IMR-90 (cell line): ENCODE measurements at regions not wholly inside any gene's neighbourhood (a gene's known extent, or its start where the extent isn't known, plus 50 kb on each side); places are given as distances from the start of the nearest gene placed in this dataset.

ENCODE experiments used
- ATAC-seq: fragments of 200-7000 bp; cut with Tn5 transposase; 2 replicates; pipeline ENCODE4 v1.9.1; 2020; ENCODE audit warnings: low read depth, mild to moderate bottlenecking, moderate library complexity
- BruUV-seq: library from RNA; stranded (reverse); fragments of 400-500 nt; replicated peaks from 2 replicates; lab custom pipeline; 2021; lab: Mats Ljungman, UMichigan
- CTCF ChIA-PET: fragments of 300-600 bp; formaldehyde crosslinking; extraction: SDS; loops from one replicate; lab custom pipeline; 2021; ENCODE audit warnings: antibody characterized with exemption; lab: Yijun Ruan, JAX
- POLR2A ChIA-PET: fragments of 300-600 bp; sonication (Branson Sonifier 250); formaldehyde crosslinking; loops from one replicate; lab custom pipeline; 2022; ENCODE audit warnings: antibody characterized with exemption; ENCODE audit not compliant: unreplicated experiment; lab: Charles Lee
- DNase-seq: peaks from one replicate; pipeline ENCODE4 v3.0.0; 2013
- H2AFZ ChIP-seq: replicated peaks from 2 replicates; pipeline ENCODE3; 2013; ENCODE audit warnings: low read length, mild to moderate bottlenecking; ENCODE audit not compliant: poor library complexity
- H2AK5ac ChIP-seq: 2 replicates; pipeline ENCODE4 v1.6.1; 2013; ENCODE audit warnings: low read depth, low read length, inconsistent platforms
- H2AK9ac ChIP-seq: replicated peaks from 2 replicates; pipeline ENCODE3; 2013; ENCODE audit warnings: mild to moderate bottlenecking, low read depth, low read length, moderate library complexity; ENCODE audit not compliant: poor library complexity
- H2BK120ac ChIP-seq: 2 replicates; pipeline ENCODE4 v1.6.1; 2013; ENCODE audit warnings: low read depth, low read length, inconsistent platforms
- H2BK15ac ChIP-seq: 3 replicates; pipeline ENCODE4 v1.6.1; 2013; ENCODE audit warnings: low read depth, low read length, inconsistent platforms
- H2BK20ac ChIP-seq: 2 replicates; pipeline ENCODE4 v1.6.1; 2013; ENCODE audit warnings: low read depth, mild to moderate bottlenecking, inconsistent platforms, low read length, moderate library complexity
- H2BK5ac ChIP-seq: 2 replicates; pipeline ENCODE4 v1.6.1; 2013; ENCODE audit warnings: mild to moderate bottlenecking, low read depth, low read length, inconsistent platforms; ENCODE audit not compliant: poor library complexity, severe bottlenecking
- H3K14ac ChIP-seq: replicated peaks from 2 replicates; pipeline ENCODE4 v1.6.1; 2013; ENCODE audit warnings: low read depth, low read length, inconsistent platforms
- H3K18ac ChIP-seq: 2 replicates; pipeline ENCODE4 v1.6.1; 2013; ENCODE audit warnings: low read depth, low read length, control low read depth
- H3K23ac ChIP-seq: 2 replicates; pipeline ENCODE4 v1.6.1; 2013; ENCODE audit warnings: low read depth, low read length, inconsistent platforms
- H3K27ac ChIP-seq: 2 replicates; pipeline ENCODE4 v1.5.1; 2013; ENCODE audit warnings: mild to moderate bottlenecking, control low read depth, low read length; ENCODE audit not compliant: insufficient read depth
- H3K27me3 ChIP-seq: 2 replicates; pipeline ENCODE4 v1.6.1; 2013; ENCODE audit warnings: low read length; ENCODE audit not compliant: control insufficient read depth, insufficient read depth
- H3K36me3 ChIP-seq: 2 replicates; pipeline ENCODE4 v1.6.1; 2013; ENCODE audit warnings: low read length, mixed read lengths; ENCODE audit not compliant: control insufficient read depth, insufficient read depth
- H3K4ac ChIP-seq: 2 replicates; pipeline ENCODE4 v1.6.1; 2013; ENCODE audit warnings: low read depth, low read length, inconsistent platforms
- H3K4me1 ChIP-seq: 2 replicates; pipeline ENCODE4 v1.6.1; 2013; ENCODE audit warnings: low read length, mixed read lengths; ENCODE audit not compliant: control insufficient read depth, insufficient read depth
- H3K4me2 ChIP-seq: 2 replicates; pipeline ENCODE4 v1.6.1; 2013; ENCODE audit warnings: low read depth, mild to moderate bottlenecking, control low read depth, low read length, moderate library complexity
- H3K4me3 ChIP-seq: 2 replicates; pipeline ENCODE4 v1.5.1; 2013; ENCODE audit warnings: low read depth, mild to moderate bottlenecking, control low read depth, low read length, moderate library complexity; ENCODE audit not compliant: insufficient read depth
- H3K56ac ChIP-seq: 2 replicates; pipeline ENCODE4 v1.6.1; 2013; ENCODE audit warnings: low read length, inconsistent platforms; ENCODE audit not compliant: insufficient read depth; ENCODE audit errors: extremely low read depth
- H3K79me1 ChIP-seq, 2 experiments: 2 replicates each; pipeline ENCODE4 v1.6.1; 2013; ENCODE audit warnings: low read length in 2 of 2, inconsistent platforms in 1 of 2, low read depth in 1 of 2
- H3K9ac ChIP-seq: 2 replicates; pipeline ENCODE4 v1.6.1; 2013; ENCODE audit warnings: low read depth, low read length, control low read depth
- H3K9me1 ChIP-seq: 2 replicates; pipeline ENCODE4 v1.6.1; 2013; ENCODE audit warnings: low read length, inconsistent platforms; ENCODE audit not compliant: insufficient read depth
- H3K9me3 ChIP-seq: 2 replicates; pipeline ENCODE4 v1.6.1; 2013; ENCODE audit warnings: low read length; ENCODE audit not compliant: control insufficient read depth, insufficient read depth
- H4K20me1 ChIP-seq: 2 replicates; pipeline ENCODE4 v1.6.1; 2013; ENCODE audit warnings: low read length, inconsistent platforms; ENCODE audit not compliant: insufficient read depth
- H4K5ac ChIP-seq: 2 replicates; pipeline ENCODE4 v1.6.1; 2013; ENCODE audit warnings: mild to moderate bottlenecking, low read depth, low read length, control low read depth
- H4K8ac ChIP-seq, 2 experiments: 2 replicates each; pipeline ENCODE4 v1.6.1; 2013; ENCODE audit warnings: low read depth in 2 of 2, low read length in 2 of 2, control low read depth in 1 of 2, inconsistent platforms in 1 of 2
- H4K91ac ChIP-seq: 2 replicates; pipeline ENCODE4 v1.6.1; 2013; ENCODE audit warnings: low read depth, low read length, inconsistent platforms; ENCODE audit not compliant: insufficient read depth
- CEBPB ChIP-seq: IDR thresholded peaks from 2 replicates; pipeline ENCODE4 v1.6.1; 2012; ENCODE audit warnings: low read depth, low read length, improper control_type of control experiment
- CHD1 ChIP-seq: IDR thresholded peaks from 2 replicates; pipeline ENCODE4 v1.6.1; 2012; ENCODE audit warnings: low read depth, low read length, improper control_type of control experiment
- ELK1 ChIP-seq: fragments of 150-350 bp; IDR thresholded peaks from 2 replicates; pipeline ENCODE4 v1.6.1; 2016; ENCODE audit warnings: low read depth, mild to moderate bottlenecking, low read length, moderate library complexity, borderline replicate concordance
- NFE2L2 ChIP-seq: fragments of 150-350 bp; IDR thresholded peaks from 2 replicates; pipeline ENCODE4 v1.6.1; 2016; ENCODE audit warnings: low read depth, mild to moderate bottlenecking, low read length
- POLR2A ChIP-seq: IDR thresholded peaks from 2 replicates; pipeline ENCODE4 v1.6.1; 2012; ENCODE audit warnings: mild to moderate bottlenecking, low read depth, low read length
- RAD21 ChIP-seq: IDR thresholded peaks from 2 replicates; pipeline ENCODE4 v1.6.1; 2012; ENCODE audit warnings: low read length, improper control_type of control experiment
- WGBS, 2 experiments: methylation state at CpG; one replicate each; pipeline versions ENCODE4 v1.1.5 to v1.1.7; 2013; ENCODE audit warnings: missing lambda C conversion rate in 2 of 2; ENCODE audit not compliant: insufficient read length in 1 of 2; ENCODE audit errors: extremely low coverage in 2 of 2; 5-methylcytosine and 5-hydroxymethylcytosine counted together
- dilution Hi-C: fragments of 300-500 bp; cut with HindIII; formaldehyde crosslinking; loops from one replicate; pipeline ENCODE4 v1.14.3; 2018; ENCODE audit warnings: low sequenced_read_pairs; ENCODE audit not compliant: unreplicated experiment
- in situ Hi-C: fragments of 300-500 bp; cut with MboI; formaldehyde crosslinking; loops from 3 replicates; pipeline ENCODE4 v1.14.3; 2019; ENCODE audit warnings: low sequenced_read_pairs, inconsistent platforms, mixed read lengths
- intact Hi-C: fragments of 100-400 bp; cut with micrococcal nuclease; formaldehyde crosslinking; loops from 2 replicates; pipeline ENCODE4 v1.10.0; 2022

DNA sequence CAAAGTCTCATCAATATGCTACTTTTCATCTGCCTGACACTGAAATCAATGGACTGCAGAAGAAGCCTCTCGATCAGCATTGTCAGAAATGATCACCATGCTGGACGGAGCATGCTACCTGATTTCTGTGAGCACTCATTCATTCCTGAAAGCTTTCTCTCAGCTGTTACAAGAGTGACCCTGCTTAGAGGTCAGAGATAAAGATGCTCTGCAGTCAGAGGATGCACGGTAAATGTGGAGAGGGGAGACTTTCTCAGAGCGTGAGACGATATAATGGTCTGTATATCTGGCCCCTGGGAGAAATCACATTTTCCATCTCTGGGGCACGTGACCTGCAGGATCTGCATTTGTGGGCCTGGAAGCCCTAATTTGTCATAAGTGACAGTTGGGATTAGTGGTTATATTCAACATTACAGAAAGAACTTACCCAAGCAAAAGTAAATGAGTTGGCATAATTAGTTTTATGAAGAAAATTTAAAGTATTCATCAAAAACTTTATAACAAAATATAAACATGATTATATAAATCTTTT lies 125.6 kb upstream of the TTC29 start:
- no peak for TF ChIP-seq POLR2A
- no peak for TF ChIP-seq CHD1
- no peak for TF ChIP-seq NFE2L2
- TF ChIP-seq ELK1: no peak
- no peak for TF ChIP-seq CEBPB
- no peak for TF ChIP-seq RAD21
- no peak overlapping the region for H3K9ac ChIP-seq
- no peak overlapping the region for H3K4me2 ChIP-seq
- no peak overlapping the region for H3K4me3 ChIP-seq
- H3K36me3 ChIP-seq: no peaks in the 10 kb centered on the region
- DNase-seq (no peak), ATAC-seq (no peak)
- intact Hi-C loops: no loop called here
- peaks cover 3% of the 10 kb centered on the region; the same call in 1 of the 2 replicates for H3K9me3 ChIP-seq
- peaks cover 2% of the 10 kb centered on the region; the same call in 1 of the 2 replicates for H3K4me1 ChIP-seq
- H3K14ac ChIP-seq: no peak overlapping the region
- H4K8ac ChIP-seq: no peak overlapping the region
- H3K23ac ChIP-seq: no peak overlapping the region
- H4K5ac ChIP-seq: no peak overlapping the region
- BruUV-seq: no TSS peak
- no peak overlapping the region for H2AK9ac ChIP-seq
- H2BK120ac ChIP-seq: no peak overlapping the region
- ChIA-PET CTCF (no interaction called here), POLR2A (no interaction called here)
- peaks cover 8% of the 10 kb centered on the region for H3K27me3 ChIP-seq
- H4K20me1 ChIP-seq: no peaks in the 10 kb centered on the region
- H3K9me1 ChIP-seq: no peaks in the 10 kb centered on the region; the same call in 1 of the 2 replicates
- H3K4ac ChIP-seq: no peak overlapping the region
- no peak overlapping the region for H3K56ac ChIP-seq
- no CpG with 5 or more reads among the region's 6 CpGs for WGBS, 2 experiments
- H2BK15ac ChIP-seq: no peak overlapping the region
- H2BK20ac ChIP-seq: no peak overlapping the region
- no peak overlapping the region for H4K91ac ChIP-seq
- no peak overlapping the region for H2BK5ac ChIP-seq
- no peak overlapping the region for H2AFZ ChIP-seq
- H3K79me1 ChIP-seq: no peaks in the 10 kb centered on the region
- in situ Hi-C loops: no loop called here
- H3K18ac ChIP-seq: no peak overlapping the region
- dilution Hi-C loops: no loop called here
- H2AK5ac ChIP-seq: no peak overlapping the region
- H3K27ac ChIP-seq: no peak overlapping the region
